PC-3 (cell line): ENCODE measurements at regions not wholly inside any gene's neighbourhood (a gene's known extent, or its start where the extent isn't known, plus 50 kb on each side); places are given as distances from the start of the nearest gene placed in this dataset.

Experiments
- CTCF ChIP-seq: fragments of 300-600 bp; sonication (generic); conservative IDR thresholded peaks from 2 replicates; pipeline ENCODE4 v1.5.1; 2017; ENCODE audit warnings: antibody characterized with exemption, low read depth, mild to moderate bottlenecking, low read length
- EZH2 ChIP-seq: fragments of 300-600 bp; sonication (generic); IDR thresholded peaks from one replicate; pipeline ENCODE4 v1.6.1; 2017; ENCODE audit warnings: antibody characterized with exemption, mild to moderate bottlenecking, low read length; ENCODE audit not compliant: unreplicated experiment
- EZH2phosphoT487 ChIP-seq: fragments of 300-600 bp; sonication (generic); IDR thresholded peaks from 2 replicates; pipeline ENCODE4 v1.6.1; 2018; ENCODE audit warnings: mild to moderate bottlenecking, antibody characterized with exemption, low read length, borderline replicate concordance

DNA sequence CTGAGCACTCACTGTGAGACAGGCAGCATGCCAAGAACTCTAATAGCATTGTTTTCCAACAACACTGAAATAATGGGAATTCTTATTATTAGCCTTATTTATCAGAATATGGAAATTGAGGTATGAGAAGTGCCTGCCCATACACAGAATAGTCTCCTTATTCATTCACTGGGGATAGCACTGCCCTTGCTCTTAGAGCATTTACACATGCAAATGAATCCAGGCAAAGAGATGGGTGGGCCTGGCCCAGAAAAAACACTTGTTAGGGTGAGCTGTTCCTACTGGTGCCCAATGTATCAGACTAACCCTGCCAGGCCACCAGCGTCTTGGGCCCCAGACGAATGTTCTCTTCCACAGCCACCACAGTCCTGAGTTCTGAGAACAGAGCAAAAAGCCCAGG, 112.9 kb downstream of the TUBA3C start:
- no peak for TF ChIP-seq EZH2phosphoT487
- TF ChIP-seq CTCF = no peak
- TF ChIP-seq EZH2 = no peak
